ENCODE measurements at regions not wholly inside any gene's neighbourhood (a gene's known extent, or its start where the extent isn't known, plus 50 kb on each side); places are given as distances from the start of the nearest gene placed in this dataset.

GRCh38 chr13:40186041-40186440, 480.4 kb downstream of the FOXO1 start:
- Histone ChIP-seq H3K4me1 (ENCODE audit: control insufficient read depth, low read depth, low read length) (peaks cover 8% of the 10 kb centered on the region), H3K4me3 (ENCODE audit: low read length) (no peak overlapping the region), H3K9me3 (ENCODE audit: control insufficient read depth, low read depth, low read length) (no peaks in the 10 kb centered on the region), H3K27me3 (ENCODE audit: control insufficient read depth, insufficient read depth, low read length) (no peaks in the 10 kb centered on the region), H3K9ac (ENCODE audit: low read length) (no peak overlapping the region), H3K27ac (ENCODE audit: low read length) (no peak overlapping the region), H3K36me3 (ENCODE audit: control insufficient read depth, low read depth, low read length) (no peaks in the 10 kb centered on the region)

DNA sequence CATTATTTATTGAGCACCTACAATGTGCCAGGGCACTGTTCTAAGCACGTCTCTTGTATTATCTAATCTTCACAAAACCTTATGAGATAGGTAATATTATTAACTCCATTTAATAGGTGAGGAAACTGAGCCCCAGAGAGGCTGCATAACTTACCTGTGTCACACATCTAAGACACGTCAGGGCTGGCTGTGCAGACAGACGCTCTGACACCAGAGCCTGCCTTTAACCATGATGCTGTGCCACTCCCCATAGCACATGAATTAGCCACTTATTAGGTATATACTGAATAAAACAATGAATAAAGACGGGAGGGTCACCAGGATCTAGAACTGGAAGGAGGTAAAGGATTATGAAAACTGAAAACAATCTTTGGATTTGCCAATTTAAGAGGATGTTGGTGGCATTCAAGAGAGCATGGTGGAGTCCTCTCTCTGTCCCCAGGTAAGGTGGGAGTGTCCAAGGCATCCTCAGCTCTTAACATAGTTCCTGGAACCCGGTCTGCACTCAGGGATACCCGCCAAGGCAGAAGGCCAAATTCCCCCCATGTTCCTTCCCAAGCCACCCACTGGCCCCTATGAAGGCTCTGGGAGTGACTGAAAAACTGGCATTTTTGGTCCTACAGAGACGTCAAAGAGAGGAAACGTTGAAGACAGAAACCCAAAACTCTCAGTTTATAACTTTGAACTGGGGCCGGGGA, 479.7 kb downstream of the FOXO1 start:
- H3K27me3 ChIP-seq (ENCODE audit: control insufficient read depth, insufficient read depth, low read length), result no peaks in the 10 kb centered on the region
- H3K9me3 ChIP-seq (ENCODE audit: control insufficient read depth, low read depth, low read length), result no peaks in the 10 kb centered on the region
- no peak overlapping the region for H3K27ac ChIP-seq (ENCODE audit: low read length)
- no peak overlapping the region for H3K9ac ChIP-seq (ENCODE audit: low read length)
- peaks cover 15% of the 10 kb centered on the region for H3K4me1 ChIP-seq (ENCODE audit: control insufficient read depth, low read depth, low read length)
- H3K36me3 ChIP-seq (ENCODE audit: control insufficient read depth, low read depth, low read length), result no peaks in the 10 kb centered on the region
- H3K4me3 ChIP-seq (ENCODE audit: low read length), result no peak overlapping the region

DNA sequence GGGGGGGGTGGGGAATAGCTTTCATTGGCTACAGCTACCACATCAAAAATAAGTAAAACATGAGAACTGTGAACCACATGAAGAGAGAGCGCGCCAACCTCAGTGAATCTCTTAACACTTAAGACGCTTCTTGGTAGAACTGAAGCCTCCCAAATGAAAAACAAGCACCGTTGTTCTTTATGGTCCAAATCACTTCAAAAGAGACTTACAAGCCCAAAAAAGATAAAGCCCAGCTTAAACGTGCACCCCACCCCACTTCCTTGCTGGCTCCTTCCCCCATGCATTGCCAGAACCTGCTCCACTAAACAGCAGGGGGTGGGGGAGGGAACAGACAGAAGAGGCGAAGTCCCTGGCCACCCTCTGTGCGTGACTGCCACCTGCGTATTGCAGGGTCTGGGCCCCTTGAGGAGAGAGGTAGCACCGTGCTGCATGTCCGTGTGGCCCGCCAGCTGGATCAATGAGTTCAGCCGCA, 479.1 kb downstream of the FOXO1 start:
- H3K27me3 ChIP-seq (ENCODE audit: control insufficient read depth, insufficient read depth, low read length), result no peaks in the 10 kb centered on the region
- no peak overlapping the region for H3K4me3 ChIP-seq (ENCODE audit: low read length)
- H3K9ac ChIP-seq (ENCODE audit: low read length), result no peak overlapping the region
- H3K27ac ChIP-seq (ENCODE audit: low read length), result no peak overlapping the region
- H3K4me1 ChIP-seq (ENCODE audit: control insufficient read depth, low read depth, low read length), result peaks cover 16% of the 10 kb centered on the region
- H3K36me3 ChIP-seq (ENCODE audit: control insufficient read depth, low read depth, low read length), result no peaks in the 10 kb centered on the region
- H3K9me3 ChIP-seq (ENCODE audit: control insufficient read depth, low read depth, low read length), result no peaks in the 10 kb centered on the region

DNA sequence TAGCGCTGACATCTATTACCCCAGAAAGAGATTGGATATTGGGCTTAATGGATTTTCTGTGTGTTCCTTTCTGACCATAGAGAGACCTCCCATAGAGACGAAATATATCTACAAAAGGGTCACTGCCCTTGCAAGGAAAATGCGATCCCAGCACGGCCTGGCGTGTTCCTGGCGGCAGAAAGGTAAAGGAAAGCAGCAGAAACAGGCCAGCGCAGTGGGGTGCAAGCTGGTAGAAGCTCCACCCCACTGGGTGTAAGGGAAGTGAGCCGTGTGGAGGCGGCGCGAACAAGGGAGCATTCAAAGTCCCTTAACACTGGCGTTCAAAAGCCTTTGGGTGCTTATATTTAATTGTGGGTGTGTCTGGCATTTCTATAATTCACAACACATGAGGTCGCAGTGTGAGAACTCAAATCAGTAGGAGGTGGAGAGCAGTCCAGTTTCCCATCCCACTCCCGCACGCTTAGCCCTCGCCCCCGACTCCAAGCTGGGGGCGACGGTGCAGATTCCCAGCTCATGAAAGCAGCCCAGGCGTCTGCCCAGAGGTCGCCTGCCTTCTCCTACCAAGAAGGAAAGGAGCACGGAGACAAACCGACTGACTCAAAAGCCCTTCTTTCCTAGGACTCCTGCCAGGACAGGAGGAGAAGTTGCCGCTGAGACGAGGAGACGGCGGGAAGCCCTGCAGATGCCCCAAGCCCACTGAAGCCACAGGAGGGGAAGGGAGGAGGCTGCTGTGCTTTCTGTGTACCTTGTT, 478.4 kb downstream of the FOXO1 start:
- Histone ChIP-seq H3K36me3 (ENCODE audit: control insufficient read depth, low read depth, low read length) (no peaks in the 10 kb centered on the region), H3K9me3 (ENCODE audit: control insufficient read depth, low read depth, low read length) (no peaks in the 10 kb centered on the region), H3K4me1 (ENCODE audit: control insufficient read depth, low read depth, low read length) (peaks cover 16% of the 10 kb centered on the region), H3K4me3 (ENCODE audit: low read length) (no peak overlapping the region), H3K27ac (ENCODE audit: low read length) (no peak overlapping the region), H3K27me3 (ENCODE audit: control insufficient read depth, insufficient read depth, low read length) (no peaks in the 10 kb centered on the region), H3K9ac (ENCODE audit: low read length) (no peak overlapping the region)

DNA sequence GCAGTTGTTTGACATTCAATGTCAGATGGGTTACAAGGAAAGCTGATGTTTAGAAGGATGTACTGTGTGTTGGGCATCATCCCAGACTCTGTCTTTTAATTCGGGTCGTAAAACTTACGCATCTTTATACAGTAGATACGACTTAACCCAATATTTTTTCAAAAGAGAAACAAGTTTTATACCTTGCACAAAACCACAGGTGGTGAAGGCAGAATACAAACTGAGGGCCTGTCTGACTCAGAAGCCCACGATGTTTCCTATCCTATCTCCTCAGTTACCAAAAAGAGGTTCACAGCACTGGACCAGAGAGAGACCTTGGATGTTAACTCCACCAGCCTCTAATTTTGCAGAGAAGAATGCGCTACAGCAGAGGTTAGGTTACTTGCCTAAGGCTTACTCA, 477.0 kb downstream of the FOXO1 start:
- no peak overlapping the region for H3K27ac ChIP-seq (ENCODE audit: low read length)
- H3K4me3 ChIP-seq (ENCODE audit: low read length), result no peak overlapping the region
- H3K4me1 ChIP-seq (ENCODE audit: control insufficient read depth, low read depth, low read length), result peaks cover 16% of the 10 kb centered on the region
- H3K27me3 ChIP-seq (ENCODE audit: control insufficient read depth, insufficient read depth, low read length), result no peaks in the 10 kb centered on the region
- H3K9me3 ChIP-seq (ENCODE audit: control insufficient read depth, low read depth, low read length), result no peaks in the 10 kb centered on the region
- H3K36me3 ChIP-seq (ENCODE audit: control insufficient read depth, low read depth, low read length), result no peaks in the 10 kb centered on the region
- no peak overlapping the region for H3K9ac ChIP-seq (ENCODE audit: low read length)

DNA sequence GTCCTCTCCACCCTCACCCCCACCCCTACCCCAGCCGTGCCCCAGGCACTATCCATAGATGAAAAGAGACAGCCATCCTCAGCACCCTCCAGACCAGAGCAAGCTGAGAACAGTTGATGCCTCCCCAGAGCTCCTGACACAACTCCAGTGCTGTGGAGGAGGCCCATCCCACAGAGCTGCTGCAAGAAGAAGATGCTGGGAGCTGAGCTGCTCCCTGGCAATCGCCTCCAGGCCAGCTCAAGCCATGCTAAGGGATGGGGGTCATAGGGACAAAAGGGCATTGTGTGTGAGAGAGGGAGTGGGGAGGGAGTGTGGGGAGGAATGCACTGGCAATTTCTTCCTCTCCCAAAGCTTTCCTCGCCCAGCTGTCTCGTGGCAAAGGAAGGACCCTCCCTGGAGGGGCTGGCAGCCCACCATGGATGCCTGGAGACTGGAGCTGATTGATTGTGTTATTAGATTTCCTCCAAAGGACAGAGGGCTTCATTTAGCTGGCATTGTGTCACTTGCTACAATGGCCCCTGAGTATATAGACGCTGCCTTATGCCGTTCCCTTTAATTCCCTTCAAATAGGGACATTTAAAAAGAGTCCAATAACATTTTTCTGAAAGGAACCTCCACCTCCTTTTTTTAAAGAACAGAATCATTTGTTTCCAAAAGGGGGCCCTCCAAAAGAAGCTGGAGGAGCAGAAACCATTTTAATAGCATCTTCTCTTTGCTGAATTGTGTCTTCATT, 476.4 kb downstream of the FOXO1 start:
- no peaks in the 10 kb centered on the region for H3K9me3 ChIP-seq (ENCODE audit: control insufficient read depth, low read depth, low read length)
- H3K4me1 ChIP-seq (ENCODE audit: control insufficient read depth, low read depth, low read length), result peaks cover 16% of the 10 kb centered on the region
- H3K27me3 ChIP-seq (ENCODE audit: control insufficient read depth, insufficient read depth, low read length), result no peaks in the 10 kb centered on the region
- H3K4me3 ChIP-seq (ENCODE audit: low read length), result no peak overlapping the region
- H3K36me3 ChIP-seq (ENCODE audit: control insufficient read depth, low read depth, low read length), result no peaks in the 10 kb centered on the region
- no peak overlapping the region for H3K9ac ChIP-seq (ENCODE audit: low read length)
- no peak overlapping the region for H3K27ac ChIP-seq (ENCODE audit: low read length)

DNA sequence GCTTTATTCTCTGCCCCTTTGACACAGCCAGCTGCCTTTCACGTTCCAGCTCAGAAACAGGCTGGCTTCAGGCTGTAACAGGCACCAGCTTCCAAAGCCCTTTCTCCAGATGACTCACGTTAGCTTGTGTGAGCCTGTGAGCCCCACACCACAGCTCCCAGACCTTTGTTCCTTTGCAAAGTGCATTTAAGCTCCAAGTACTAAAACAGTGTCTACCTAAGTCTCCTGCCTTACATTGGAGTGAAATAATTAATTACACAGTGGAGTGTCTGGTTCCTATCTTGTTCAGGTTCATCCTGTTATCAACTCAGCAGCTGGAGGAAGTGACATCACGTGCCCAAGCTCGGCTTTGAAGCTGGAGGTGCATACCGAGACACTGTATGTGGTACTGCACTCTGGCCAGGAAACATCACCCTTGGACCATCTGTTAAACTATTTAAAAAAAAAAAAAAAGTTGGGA, 475.8 kb downstream of the FOXO1 start:
- Histone ChIP-seq H3K9me3 (ENCODE audit: control insufficient read depth, low read depth, low read length) (no peaks in the 10 kb centered on the region), H3K4me1 (ENCODE audit: control insufficient read depth, low read depth, low read length) (peaks cover 16% of the 10 kb centered on the region), H3K36me3 (ENCODE audit: control insufficient read depth, low read depth, low read length) (no peaks in the 10 kb centered on the region), H3K4me3 (ENCODE audit: low read length) (no peak overlapping the region), H3K27ac (ENCODE audit: low read length) (no peak overlapping the region), H3K27me3 (ENCODE audit: control insufficient read depth, insufficient read depth, low read length) (no peaks in the 10 kb centered on the region), H3K9ac (ENCODE audit: low read length) (no peak overlapping the region)

DNA sequence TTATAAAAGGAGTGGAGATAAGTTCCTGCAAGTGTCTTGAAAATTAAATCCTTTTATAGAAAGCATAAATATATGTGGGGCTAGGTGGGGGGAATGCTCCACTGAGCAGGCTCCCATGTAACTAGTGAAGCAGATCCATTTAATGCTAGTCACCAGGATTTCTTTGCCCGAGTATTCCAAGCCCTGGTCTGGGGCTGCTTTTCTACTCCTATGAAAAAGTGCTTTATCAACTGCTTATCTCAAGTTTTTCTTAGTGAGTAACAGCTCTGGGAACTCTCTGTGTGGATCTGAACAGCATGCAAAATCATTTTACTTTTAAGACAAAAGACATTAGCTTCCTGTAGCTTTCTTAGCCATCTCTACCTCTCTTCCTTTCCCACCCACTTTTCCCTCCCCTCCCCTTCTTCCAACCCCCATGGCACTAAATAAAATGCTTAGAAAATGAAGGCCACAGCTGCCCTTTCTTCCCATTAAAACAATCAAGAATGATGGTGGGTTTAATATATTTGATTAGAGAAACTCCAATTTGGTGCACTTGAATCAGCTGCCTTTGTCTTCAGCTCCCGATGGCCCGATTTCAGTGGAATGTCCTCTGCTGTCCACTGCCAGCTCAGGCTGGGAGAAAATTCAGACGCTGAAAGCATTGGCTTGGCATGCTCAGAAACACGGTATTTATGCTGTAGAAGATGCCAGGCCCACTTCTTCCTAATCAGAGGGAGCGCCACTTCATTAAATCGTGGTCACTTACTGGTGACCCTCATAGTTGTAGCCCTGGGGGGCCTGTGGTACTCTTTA, 475.1 kb downstream of the FOXO1 start:
- H3K4me1 ChIP-seq (ENCODE audit: control insufficient read depth, low read depth, low read length), result peaks cover 16% of the 10 kb centered on the region
- no peaks in the 10 kb centered on the region for H3K9me3 ChIP-seq (ENCODE audit: control insufficient read depth, low read depth, low read length)
- H3K9ac ChIP-seq (ENCODE audit: low read length), result no peak overlapping the region
- no peak overlapping the region for H3K4me3 ChIP-seq (ENCODE audit: low read length)
- no peak overlapping the region for H3K27ac ChIP-seq (ENCODE audit: low read length)
- no peaks in the 10 kb centered on the region for H3K36me3 ChIP-seq (ENCODE audit: control insufficient read depth, low read depth, low read length)
- H3K27me3 ChIP-seq (ENCODE audit: control insufficient read depth, insufficient read depth, low read length), result no peaks in the 10 kb centered on the region

DNA sequence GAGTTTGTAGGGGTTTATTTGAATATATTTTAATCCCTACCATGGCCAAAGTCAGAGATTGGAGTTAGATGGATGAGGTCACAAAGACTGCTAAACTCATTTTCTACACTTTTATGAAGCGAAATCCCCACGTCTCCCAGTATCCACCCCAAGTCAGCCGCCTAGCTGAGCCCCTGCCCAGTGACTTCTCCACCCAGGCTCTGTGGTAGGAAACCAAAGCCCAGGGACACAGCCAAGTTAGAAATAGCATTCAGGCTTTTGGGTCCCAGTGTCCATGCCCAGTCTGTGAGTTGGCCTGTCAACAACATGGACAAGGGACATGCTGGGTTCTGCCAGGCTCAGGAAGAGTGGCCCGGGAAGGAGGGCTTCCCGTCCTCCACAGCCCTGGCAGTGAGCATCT, 474.0 kb downstream of the FOXO1 start:
- no peaks in the 10 kb centered on the region for H3K27me3 ChIP-seq (ENCODE audit: control insufficient read depth, insufficient read depth, low read length)

DNA sequence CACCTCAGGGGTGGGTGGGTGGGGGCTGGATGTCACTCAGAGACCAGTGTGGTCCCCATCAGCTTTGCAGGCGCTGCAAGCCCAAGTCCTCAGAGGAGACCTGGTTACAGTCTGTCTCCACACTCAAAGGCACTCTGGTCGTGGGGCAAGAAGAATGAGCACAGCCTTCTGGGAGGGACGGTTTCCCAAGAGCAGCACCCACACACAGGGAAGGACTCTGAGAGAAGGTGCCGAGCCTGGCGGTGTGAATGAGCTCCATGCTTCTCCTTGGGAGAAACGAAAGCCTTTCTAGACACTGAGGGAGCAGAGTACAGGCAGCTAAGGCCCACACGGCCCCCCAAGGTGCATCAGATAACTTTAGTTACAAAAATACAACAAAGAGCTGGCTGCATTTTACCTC, 473.6 kb downstream of the FOXO1 start:
- H3K9ac ChIP-seq (ENCODE audit: low read length), result no peak overlapping the region
- no peaks in the 10 kb centered on the region for H3K36me3 ChIP-seq (ENCODE audit: control insufficient read depth, low read depth, low read length)
- no peaks in the 10 kb centered on the region for H3K27me3 ChIP-seq (ENCODE audit: control insufficient read depth, insufficient read depth, low read length)
- H3K4me3 ChIP-seq (ENCODE audit: low read length), result no peak overlapping the region
- peaks cover 16% of the 10 kb centered on the region for H3K4me1 ChIP-seq (ENCODE audit: control insufficient read depth, low read depth, low read length)
- no peaks in the 10 kb centered on the region for H3K9me3 ChIP-seq (ENCODE audit: control insufficient read depth, low read depth, low read length)
- H3K27ac ChIP-seq (ENCODE audit: low read length), result no peak overlapping the region

More for the DNA sequence above, 474.0 kb downstream of the FOXO1 start:
- H3K4me1 ChIP-seq (ENCODE audit: control insufficient read depth, low read depth, low read length), result peaks cover 16% of the 10 kb centered on the region
- no peaks in the 10 kb centered on the region for H3K36me3 ChIP-seq (ENCODE audit: control insufficient read depth, low read depth, low read length)
- H3K9me3 ChIP-seq (ENCODE audit: control insufficient read depth, low read depth, low read length), result no peaks in the 10 kb centered on the region
- H3K4me3 ChIP-seq (ENCODE audit: low read length), result no peak overlapping the region
- H3K9ac ChIP-seq (ENCODE audit: low read length), result no peak overlapping the region
- H3K27ac ChIP-seq (ENCODE audit: low read length), result no peak overlapping the region
